GM23338 (cell line): ENCODE measurements at regions not wholly inside any gene's neighbourhood (a gene's known extent, or its start where the extent isn't known, plus 50 kb on each side); places are given as distances from the start of the nearest gene placed in this dataset.
A peak's percentile ranks its signal among the peaks of the same experiment; 100 is the strongest.

Experiments
- ATAC-seq: fragments of 200-7000 bp; cut with Tn5 transposase; 3 replicates; pipeline ENCODE4 v1.9.1; 2020
- DNase-seq: peaks from one replicate; pipeline ENCODE4 v3.0.0-alpha.2; 2015; ENCODE audit warnings: low spot score
- H2AFZ ChIP-seq: fragments of 200-600 bp; sonication (generic); 2 replicates; pipeline ENCODE4 v1.8.0; 2016; ENCODE audit warnings: antibody characterized with exemption, mild to moderate bottlenecking, moderate library complexity
- H3F3A ChIP-seq: fragments of 200-600 bp; sonication (generic); replicated peaks from 2 replicates; pipeline ENCODE4 v1.8.0; 2017; ENCODE audit warnings: antibody characterized with exemption, mixed run types, low read depth
- H3K27ac ChIP-seq: fragments of 200-600 bp; sonication (generic); 2 replicates; pipeline ENCODE4 v1.6.1; 2016; ENCODE audit warnings: low read depth
- H3K27me3 ChIP-seq: fragments of 200-600 bp; sonication (generic); 2 replicates; pipeline ENCODE4 v1.8.0; 2016; ENCODE audit warnings: mild to moderate bottlenecking, mixed run types, moderate library complexity; ENCODE audit not compliant: insufficient read depth
- H3K36me3 ChIP-seq: fragments of 200-600 bp; sonication (generic); 2 replicates; pipeline ENCODE4 v1.8.0; 2016; ENCODE audit warnings: mild to moderate bottlenecking; ENCODE audit not compliant: insufficient read depth
- H3K4me1 ChIP-seq: fragments of 200-600 bp; sonication (generic); 2 replicates; pipeline ENCODE4 v1.8.0; 2016; ENCODE audit warnings: mild to moderate bottlenecking, moderate library complexity; ENCODE audit not compliant: insufficient read depth
- H3K4me2 ChIP-seq: fragments of 200-600 bp; sonication (generic); 2 replicates; pipeline ENCODE4 v1.7.1; 2017; ENCODE audit warnings: mixed run types
- H3K4me3 ChIP-seq: fragments of 200-600 bp; sonication (generic); 2 replicates; pipeline ENCODE4 v1.6.1; 2016; ENCODE audit warnings: mixed run types
- H3K79me2 ChIP-seq: fragments of 200-600 bp; sonication (generic); replicated peaks from 2 replicates; pipeline ENCODE4 v1.8.0; 2017; ENCODE audit warnings: mild to moderate bottlenecking; ENCODE audit not compliant: insufficient read depth
- H3K9me2 ChIP-seq: fragments of 200-600 bp; sonication (generic); 2 replicates; pipeline ENCODE4 v1.8.0; 2017; ENCODE audit not compliant: insufficient read depth
- H4K20me1 ChIP-seq: fragments of 200-600 bp; sonication (generic); replicated peaks from 2 replicates; pipeline ENCODE4 v1.8.0; 2017; ENCODE audit warnings: mild to moderate bottlenecking; ENCODE audit not compliant: insufficient read depth
- H3K27ac Mint-ChIP-seq: 2 replicates; pipeline ENCODE4 v1.8.0; 2020; ENCODE audit warnings: inconsistent platforms, mild to moderate bottlenecking, moderate library complexity, mixed read lengths
- H3K27me3 Mint-ChIP-seq: 3 replicates; pipeline ENCODE4 v1.8.0; 2022; ENCODE audit warnings: low read depth, mild to moderate bottlenecking, moderate library complexity, mixed read lengths, inconsistent platforms; ENCODE audit not compliant: insufficient read depth, poor library complexity
- H3K36me3 Mint-ChIP-seq: 3 replicates; pipeline ENCODE4 v1.8.0; 2021; ENCODE audit warnings: low read depth, mild to moderate bottlenecking, inconsistent platforms, moderate library complexity, mixed read lengths
- H3K4me1 Mint-ChIP-seq: 3 replicates; pipeline ENCODE4 v1.8.0; 2020; ENCODE audit warnings: mild to moderate bottlenecking, inconsistent platforms, mixed read lengths
- H3K4me3 Mint-ChIP-seq: 3 replicates; pipeline ENCODE4 v1.8.0; 2021; ENCODE audit warnings: moderate library complexity, mild to moderate bottlenecking, inconsistent platforms, mixed read lengths
- H3K9me3 Mint-ChIP-seq: 3 replicates; pipeline ENCODE4 v1.8.0; 2020; ENCODE audit warnings: moderate library complexity, mild to moderate bottlenecking, inconsistent platforms, mixed read lengths
- CREB1 ChIP-seq: fragments of 250-450 bp; sonication (Bioruptor Pico); IDR thresholded peaks from 2 replicates; pipeline ENCODE4 v1.5.0; 2020; ENCODE audit warnings: low read depth, mild to moderate bottlenecking, moderate library complexity
- EZH2 ChIP-seq: fragments of 200-600 bp; sonication (generic); IDR thresholded peaks from one replicate; pipeline ENCODE4 v1.8.0; 2017; ENCODE audit warnings: antibody characterized with exemption, mild to moderate bottlenecking, low read depth; ENCODE audit not compliant: unreplicated experiment
- EZH2phosphoT487 ChIP-seq: fragments of 200-600 bp; sonication (generic); IDR thresholded peaks from one replicate; pipeline ENCODE4 v1.8.1; 2018; ENCODE audit warnings: antibody characterized with exemption; ENCODE audit not compliant: unreplicated experiment
- JUNB ChIP-seq: IDR thresholded peaks from one replicate; pipeline ENCODE4 v1.6.1; 2016; ENCODE audit warnings: antibody characterized with exemption; ENCODE audit not compliant: unreplicated experiment
- NANOG ChIP-seq: IDR thresholded peaks from 2 replicates; pipeline ENCODE4 v1.6.1; 2016; ENCODE audit warnings: antibody characterized with exemption, borderline replicate concordance
- POLR2AphosphoS5 ChIP-seq: IDR thresholded peaks from 2 replicates; pipeline ENCODE4 v1.6.1; 2016; ENCODE audit warnings: antibody characterized with exemption, low read depth
- STAT1 ChIP-seq: IDR thresholded peaks from one replicate; pipeline ENCODE4 v1.6.1; 2016; ENCODE audit warnings: antibody characterized with exemption; ENCODE audit not compliant: unreplicated experiment
- ZNF114 ChIP-seq: fragments of 250-450 bp; sonication (Bioruptor Pico); IDR thresholded peaks from 2 replicates; pipeline ENCODE4 v1.5.0; 2020; ENCODE audit warnings: mild to moderate bottlenecking, moderate library complexity
- ZNF331 ChIP-seq: fragments of 250-450 bp; sonication (Bioruptor Pico); IDR thresholded peaks from 2 replicates; pipeline ENCODE4 v1.5.0; 2020; ENCODE audit warnings: low read depth, mild to moderate bottlenecking, moderate library complexity
- ZNF462 ChIP-seq: fragments of 250-450 bp; sonication (Bioruptor Pico); IDR thresholded peaks from 2 replicates; pipeline ENCODE4 v1.5.0; 2020; ENCODE audit warnings: mild to moderate bottlenecking, moderate library complexity
- TF ChIP-seq, protein P1 (sequence below): IDR thresholded peaks from one replicate; pipeline ENCODE4 v1.6.1; 2018; ENCODE audit warnings: antibody characterized with exemption; ENCODE audit not compliant: unreplicated experiment
- TF ChIP-seq, protein P2 (sequence below): IDR thresholded peaks from 2 replicates; pipeline ENCODE4 v1.6.1; 2016; ENCODE audit warnings: antibody characterized with exemption

DNA sequence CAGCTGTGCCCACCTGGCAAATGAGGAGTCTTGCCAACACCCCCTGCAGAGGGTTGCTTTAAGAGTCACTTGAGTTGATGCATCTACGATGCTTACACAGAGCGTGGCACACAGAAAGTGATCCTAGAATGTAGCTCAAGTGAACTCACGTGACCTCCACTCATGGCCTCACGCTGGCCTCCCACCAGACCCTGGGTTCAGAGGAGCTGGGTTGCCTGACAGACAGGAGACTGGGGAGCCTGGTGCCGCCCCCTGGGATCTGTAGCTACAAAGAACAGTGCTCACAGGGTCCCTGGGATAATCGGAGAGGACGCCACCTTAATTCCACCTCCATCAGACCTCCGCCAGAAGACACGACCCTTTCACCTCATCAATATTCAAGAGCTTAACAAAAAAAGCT is 81.4 kb upstream of the CASZ1 start:
- H3K9me3 Mint-ChIP-seq, result no peaks in the 10 kb centered on the region
- no peak overlapping the region for H3K4me2 ChIP-seq
- no peaks in the 10 kb centered on the region for H3K4me1 ChIP-seq
- no peak overlapping the region for H3K4me3 Mint-ChIP-seq
- no peaks in the 10 kb centered on the region; the same call in 2 of the 3 replicates for H3K4me1 Mint-ChIP-seq
- ATAC-seq, result 0 out of 3 replicates have a peak, but pooled peaks have one; percentile 16
- DNase-seq, result no peak
- no peaks in the 10 kb centered on the region for H3K36me3 ChIP-seq
- H3F3A ChIP-seq, result no peaks in the 10 kb centered on the region
- peaks cover 6% of the 10 kb centered on the region for H3K27me3 Mint-ChIP-seq
- no peak overlapping the region for H2AFZ ChIP-seq
- no peaks in the 10 kb centered on the region for H3K9me2 ChIP-seq
- H3K36me3 Mint-ChIP-seq, result no peaks in the 10 kb centered on the region
- H3K27me3 ChIP-seq, result no peaks in the 10 kb centered on the region
- H3K27ac Mint-ChIP-seq, result no peak overlapping the region
- H3K27ac ChIP-seq, result no peak overlapping the region
- no peaks in the 10 kb centered on the region for H3K79me2 ChIP-seq
- TF ChIP-seq ZNF331 (CRISPR knock-in tag), result no peak
- no peak for TF ChIP-seq NANOG
- TF ChIP-seq, protein P1, sequence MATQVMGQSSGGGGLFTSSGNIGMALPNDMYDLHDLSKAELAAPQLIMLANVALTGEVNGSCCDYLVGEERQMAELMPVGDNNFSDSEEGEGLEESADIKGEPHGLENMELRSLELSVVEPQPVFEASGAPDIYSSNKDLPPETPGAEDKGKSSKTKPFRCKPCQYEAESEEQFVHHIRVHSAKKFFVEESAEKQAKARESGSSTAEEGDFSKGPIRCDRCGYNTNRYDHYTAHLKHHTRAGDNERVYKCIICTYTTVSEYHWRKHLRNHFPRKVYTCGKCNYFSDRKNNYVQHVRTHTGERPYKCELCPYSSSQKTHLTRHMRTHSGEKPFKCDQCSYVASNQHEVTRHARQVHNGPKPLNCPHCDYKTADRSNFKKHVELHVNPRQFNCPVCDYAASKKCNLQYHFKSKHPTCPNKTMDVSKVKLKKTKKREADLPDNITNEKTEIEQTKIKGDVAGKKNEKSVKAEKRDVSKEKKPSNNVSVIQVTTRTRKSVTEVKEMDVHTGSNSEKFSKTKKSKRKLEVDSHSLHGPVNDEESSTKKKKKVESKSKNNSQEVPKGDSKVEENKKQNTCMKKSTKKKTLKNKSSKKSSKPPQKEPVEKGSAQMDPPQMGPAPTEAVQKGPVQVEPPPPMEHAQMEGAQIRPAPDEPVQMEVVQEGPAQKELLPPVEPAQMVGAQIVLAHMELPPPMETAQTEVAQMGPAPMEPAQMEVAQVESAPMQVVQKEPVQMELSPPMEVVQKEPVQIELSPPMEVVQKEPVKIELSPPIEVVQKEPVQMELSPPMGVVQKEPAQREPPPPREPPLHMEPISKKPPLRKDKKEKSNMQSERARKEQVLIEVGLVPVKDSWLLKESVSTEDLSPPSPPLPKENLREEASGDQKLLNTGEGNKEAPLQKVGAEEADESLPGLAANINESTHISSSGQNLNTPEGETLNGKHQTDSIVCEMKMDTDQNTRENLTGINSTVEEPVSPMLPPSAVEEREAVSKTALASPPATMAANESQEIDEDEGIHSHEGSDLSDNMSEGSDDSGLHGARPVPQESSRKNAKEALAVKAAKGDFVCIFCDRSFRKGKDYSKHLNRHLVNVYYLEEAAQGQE, result no peak
- TF ChIP-seq EZH2, result no peak
- no peak for TF ChIP-seq STAT1
- TF ChIP-seq CREB1 (CRISPR knock-in tag), result no peak
- TF ChIP-seq JUNB, result no peak
- TF ChIP-seq ZNF462, result no peak
- TF ChIP-seq, protein P2, sequence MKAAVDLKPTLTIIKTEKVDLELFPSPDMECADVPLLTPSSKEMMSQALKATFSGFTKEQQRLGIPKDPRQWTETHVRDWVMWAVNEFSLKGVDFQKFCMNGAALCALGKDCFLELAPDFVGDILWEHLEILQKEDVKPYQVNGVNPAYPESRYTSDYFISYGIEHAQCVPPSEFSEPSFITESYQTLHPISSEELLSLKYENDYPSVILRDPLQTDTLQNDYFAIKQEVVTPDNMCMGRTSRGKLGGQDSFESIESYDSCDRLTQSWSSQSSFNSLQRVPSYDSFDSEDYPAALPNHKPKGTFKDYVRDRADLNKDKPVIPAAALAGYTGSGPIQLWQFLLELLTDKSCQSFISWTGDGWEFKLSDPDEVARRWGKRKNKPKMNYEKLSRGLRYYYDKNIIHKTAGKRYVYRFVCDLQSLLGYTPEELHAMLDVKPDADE, result no peak
- TF ChIP-seq ZNF114 (CRISPR knock-in tag), result no peak
- no peak for TF ChIP-seq EZH2phosphoT487
- no peak for TF ChIP-seq POLR2AphosphoS5
- H3K4me3 ChIP-seq, result no peak overlapping the region
- no peaks in the 10 kb centered on the region for H4K20me1 ChIP-seq
